Mucosa of descending colon (tissue), 3 donors: ENCODE measurements at regions not wholly inside any gene's neighbourhood (a gene's known extent, or its start where the extent isn't known, plus 50 kb on each side); places are given as distances from the start of the nearest gene placed in this dataset.
"Not testable (repeated sequence)": the region's sequence is repeated elsewhere in the genome, so short reads cannot be mapped to it uniquely, and the experiment has no call there.

Source experiments
- ATAC-seq: fragments of 200-7000 bp; cut with Tn5 transposase; one replicate; pipeline ENCODE4 v1.9.1; 2020; ENCODE audit warnings: mild to moderate bottlenecking, moderate library complexity
- DNase-seq, 3 donors: peaks; one replicate each; pipeline ENCODE4 v3.0.0-alpha.2; 2020
- H3K36me3 ChIP-seq: fragments of 200-600 bp; one replicate; pipeline ENCODE4 v1.8.0; 2021; ENCODE audit warnings: low read depth, mild to moderate bottlenecking
- H3K4me1 ChIP-seq: fragments of 200-600 bp; one replicate; pipeline ENCODE4 v1.8.0; 2021; ENCODE audit warnings: low read depth, mild to moderate bottlenecking
- H3K4me3 ChIP-seq: fragments of 200-600 bp; one replicate; pipeline ENCODE4 v1.8.0; 2021; ENCODE audit warnings: mild to moderate bottlenecking
- H3K9me3 ChIP-seq: fragments of 200-600 bp; one replicate; pipeline ENCODE4 v1.8.0; 2021; ENCODE audit warnings: mild to moderate bottlenecking
- intact Hi-C, 2 donors: fragments of 100-400 bp; cut with DNase I in 1 of 2; cut with micrococcal nuclease in 1 of 2; formaldehyde crosslinking; loops; one replicate each; pipeline versions ENCODE4 v1.11.0 to v1.11.1; 2022; cut with DNase I, micrococcal nuclease
- TF ChIP-seq, protein P1 (sequence below): fragments of 200-600 bp; IDR thresholded peaks from one replicate; pipeline ENCODE4 v1.8.0; 2022; ENCODE audit warnings: antibody characterized with exemption, mild to moderate bottlenecking
- donor health status: DM: no; HTN: no; CAD: no; lungs with moderate emphysema.
- donor health status: DM: no; HTN: no; CAD: no.
- donor health status: DM: no; HTN: yes; CAD: no.

DNA sequence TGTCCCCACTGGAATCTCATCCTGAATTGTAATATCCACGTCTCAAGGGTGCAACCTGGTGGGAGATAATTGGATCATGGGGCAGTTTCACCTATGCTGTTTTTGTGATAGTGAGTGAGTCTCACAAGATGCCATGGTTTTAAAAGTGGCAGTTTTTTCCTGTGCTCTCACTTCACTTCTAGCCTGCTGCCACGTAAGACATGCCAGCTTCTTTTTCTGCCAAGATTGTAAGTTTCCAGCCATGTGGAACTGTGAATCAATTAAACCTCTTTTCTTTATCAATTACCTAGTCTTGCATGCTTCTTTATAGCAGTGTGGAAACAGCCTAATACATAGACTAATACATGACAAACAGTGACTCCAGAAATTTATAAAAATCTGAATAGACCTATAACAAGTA, 1131.8 kb downstream of the PCDH7 start:
- intact Hi-C loops: no loop called here
- ATAC-seq (no peak), DNase-seq (no peak)
- TF ChIP-seq, protein P1, sequence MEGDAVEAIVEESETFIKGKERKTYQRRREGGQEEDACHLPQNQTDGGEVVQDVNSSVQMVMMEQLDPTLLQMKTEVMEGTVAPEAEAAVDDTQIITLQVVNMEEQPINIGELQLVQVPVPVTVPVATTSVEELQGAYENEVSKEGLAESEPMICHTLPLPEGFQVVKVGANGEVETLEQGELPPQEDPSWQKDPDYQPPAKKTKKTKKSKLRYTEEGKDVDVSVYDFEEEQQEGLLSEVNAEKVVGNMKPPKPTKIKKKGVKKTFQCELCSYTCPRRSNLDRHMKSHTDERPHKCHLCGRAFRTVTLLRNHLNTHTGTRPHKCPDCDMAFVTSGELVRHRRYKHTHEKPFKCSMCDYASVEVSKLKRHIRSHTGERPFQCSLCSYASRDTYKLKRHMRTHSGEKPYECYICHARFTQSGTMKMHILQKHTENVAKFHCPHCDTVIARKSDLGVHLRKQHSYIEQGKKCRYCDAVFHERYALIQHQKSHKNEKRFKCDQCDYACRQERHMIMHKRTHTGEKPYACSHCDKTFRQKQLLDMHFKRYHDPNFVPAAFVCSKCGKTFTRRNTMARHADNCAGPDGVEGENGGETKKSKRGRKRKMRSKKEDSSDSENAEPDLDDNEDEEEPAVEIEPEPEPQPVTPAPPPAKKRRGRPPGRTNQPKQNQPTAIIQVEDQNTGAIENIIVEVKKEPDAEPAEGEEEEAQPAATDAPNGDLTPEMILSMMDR: no peak
- H3K36me3 ChIP-seq: no peaks in the 10 kb centered on the region
- H3K9me3 ChIP-seq: no peaks in the 10 kb centered on the region
- no peaks in the 10 kb centered on the region for H3K4me1 ChIP-seq
- no peak overlapping the region for H3K4me3 ChIP-seq

DNA sequence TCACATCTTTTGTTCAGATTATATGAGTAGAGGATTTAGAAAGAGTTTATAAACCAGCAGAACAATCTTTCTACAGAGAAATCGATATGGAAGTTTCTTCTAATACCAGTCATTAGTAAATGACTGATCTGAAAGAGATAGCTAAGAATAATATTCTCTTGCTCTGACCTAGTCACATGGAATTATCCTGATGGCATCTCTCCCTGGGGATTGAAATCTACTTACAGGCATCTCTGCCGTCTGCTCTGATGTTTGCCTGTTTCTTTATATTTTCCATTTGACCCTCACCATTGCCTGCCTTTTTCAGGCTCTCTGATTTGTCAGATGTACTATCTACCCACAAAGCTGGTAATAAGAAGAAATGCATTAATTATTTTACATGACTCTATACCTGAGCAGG, 1157.3 kb downstream of the PCDH7 start:
- ATAC-seq: no peak

DNA sequence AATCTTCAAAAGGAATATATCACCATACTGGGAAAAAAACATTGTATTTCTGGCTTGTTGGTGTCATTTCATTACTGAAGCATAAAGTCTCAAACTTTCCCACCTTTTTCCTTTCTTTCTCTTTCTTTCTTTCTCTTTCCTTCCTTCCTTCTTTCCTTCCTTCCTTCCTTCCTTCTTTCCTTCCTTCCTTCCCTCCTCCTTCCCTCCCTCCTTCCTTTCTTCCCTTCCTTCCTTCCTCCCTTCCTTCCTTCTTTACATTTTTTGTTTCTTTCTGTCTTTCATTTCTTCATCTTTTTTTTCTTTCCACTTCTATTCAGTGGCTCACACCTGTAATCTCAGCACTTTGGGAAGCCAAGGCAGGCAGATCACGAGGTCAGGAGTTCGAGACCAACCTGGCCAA, 1160.7 kb downstream of the PCDH7 start:
- not testable (repeated sequence) for ATAC-seq

More for the DNA sequence above, 1157.3 kb downstream of the PCDH7 start:
- no peaks in the 10 kb centered on the region for H3K9me3 ChIP-seq
- TF ChIP-seq, protein P1: no peak
- H3K4me1 ChIP-seq: no peaks in the 10 kb centered on the region
- no peaks in the 10 kb centered on the region for H3K36me3 ChIP-seq
- intact Hi-C loops: no loop called here
- no peak for DNase-seq
- H3K4me3 ChIP-seq: no peak overlapping the region

DNA sequence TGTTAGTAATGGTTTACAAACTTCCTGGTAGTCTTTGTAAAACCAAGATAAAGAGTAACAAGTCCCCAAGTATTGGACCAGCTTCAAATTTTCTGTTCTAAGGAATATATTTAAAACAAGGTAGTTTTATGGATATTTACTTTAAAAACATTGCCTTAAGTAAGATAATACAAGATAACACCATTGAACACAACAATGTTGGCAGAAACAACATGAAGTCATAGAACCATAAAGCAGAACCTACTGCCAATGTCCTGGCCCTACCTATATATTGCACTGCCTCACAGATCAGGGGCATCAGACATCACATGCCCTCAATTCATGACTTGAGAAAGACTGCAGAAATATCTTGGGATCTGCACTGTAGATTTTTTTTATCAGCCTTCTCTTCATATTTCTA, 1176.2 kb downstream of the PCDH7 start:
- Histone ChIP-seq H3K4me1 (no peaks in the 10 kb centered on the region), H3K36me3 (no peaks in the 10 kb centered on the region), H3K9me3 (no peaks in the 10 kb centered on the region), H3K4me3 (no peak overlapping the region)
- intact Hi-C loops: no loop called here
- ATAC-seq: peak; percentile 74
- DNase-seq: no peak
- TF ChIP-seq, protein P1: no peak

More for the DNA sequence above, 1160.7 kb downstream of the PCDH7 start:
- DNase-seq, H3K36me3 ChIP-seq, H3K9me3 ChIP-seq, H3K4me3 ChIP-seq, intact Hi-C loops, H3K4me1 ChIP-seq: not testable (repeated sequence)

DNA sequence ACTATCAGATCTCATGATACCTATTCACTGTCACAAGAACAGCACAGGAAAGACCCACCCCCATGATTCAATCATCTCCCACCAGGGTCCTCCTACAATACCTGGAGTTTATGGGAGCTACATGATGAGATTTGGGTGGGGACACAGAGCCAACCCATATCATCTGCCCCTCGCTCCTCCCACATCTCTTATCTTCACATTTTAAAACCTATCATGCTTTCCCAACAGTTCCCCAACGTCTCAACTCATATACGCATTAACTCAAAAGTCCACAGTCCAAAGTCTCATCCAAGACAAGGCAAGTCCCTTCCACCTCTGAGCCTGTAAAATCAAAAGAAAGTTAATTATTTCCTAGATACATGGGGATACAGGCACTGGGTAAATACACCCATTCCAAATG, 1185.2 kb downstream of the PCDH7 start:
- peak; percentile 60 for ATAC-seq

DNA sequence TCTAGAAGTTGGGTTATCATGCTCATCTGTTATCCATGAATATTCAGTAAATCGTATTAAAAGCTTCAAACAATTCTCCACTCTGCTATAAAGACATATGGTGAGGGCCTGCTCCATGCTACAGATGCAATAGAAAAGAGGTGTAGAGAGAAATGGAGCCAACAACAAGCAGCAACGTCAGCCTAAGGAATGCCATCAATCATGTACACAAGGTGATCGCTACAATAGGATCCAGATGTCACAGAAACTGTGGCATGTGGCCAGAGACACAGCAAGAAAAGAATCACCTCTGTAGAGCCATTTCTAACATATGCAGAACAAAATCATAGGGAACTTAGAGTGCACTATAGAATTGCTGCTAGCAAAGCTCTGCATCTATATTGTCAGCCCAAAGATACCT, 1188.1 kb downstream of the PCDH7 start:
- no peak overlapping the region for H3K4me3 ChIP-seq
- intact Hi-C loops: no loop called here
- no peaks in the 10 kb centered on the region for H3K36me3 ChIP-seq
- no peaks in the 10 kb centered on the region for H3K4me1 ChIP-seq
- DNase-seq (no peak), ATAC-seq (no peak)
- peaks cover 7% of the 10 kb centered on the region for H3K9me3 ChIP-seq
- TF ChIP-seq, protein P1: no peak

More for the DNA sequence above, 1185.2 kb downstream of the PCDH7 start:
- intact Hi-C loops: no loop called here
- H3K4me1 ChIP-seq: no peaks in the 10 kb centered on the region
- H3K9me3 ChIP-seq: peaks cover 7% of the 10 kb centered on the region
- H3K36me3 ChIP-seq: no peaks in the 10 kb centered on the region
- TF ChIP-seq, protein P1: no peak
- no peak overlapping the region for H3K4me3 ChIP-seq
- DNase-seq: peak in 1 of 3 donors; percentile 35
